Stimulated activated CD8-positive, alpha-beta memory T cell treated with anti-CD3 and anti-CD28 coated beads, Interleukin-4, amount 100 ng/mL, for 1 hour (primary cell): ENCODE measurements at regions not wholly inside any gene's neighbourhood (a gene's known extent, or its start where the extent isn't known, plus 50 kb on each side); places are given as distances from the start of the nearest gene placed in this dataset.

Experiments
- DNase-seq, 2 donors: peaks; one replicate each; pipeline ENCODE4 v3.0.0-alpha.2; 2020; ENCODE audit warnings: low read depth in 2 of 2, low spot score in 1 of 2

GRCh38 chr9:121550041-121550440, 50.4 kb upstream of the GGTA1 start:
- no peak for DNase-seq

- DNase-seq, result peak; percentile 35 to 46
Observed at GRCh38 chr9:121550569-121551512, 51.2 kb upstream of the GGTA1 start.

- no peak for DNase-seq
Observed at GRCh38 chr9:121551985-121552753, 52.5 kb upstream of the GGTA1 start.

GRCh38 chr9:121556082-121556481, 56.4 kb upstream of the GGTA1 start:
- DNase-seq, result no peak

GRCh38 chr9:121556580-121556979, 56.9 kb upstream of the GGTA1 start:
- no peak for DNase-seq

- DNase-seq, result no peak
Observed at GRCh38 chr9:121557581-121558447, 58.2 kb upstream of the GGTA1 start.

GRCh38 chr9:121558473-121558872, 58.8 kb upstream of the GGTA1 start:
- no peak for DNase-seq

- DNase-seq, result no peak
Observed at GRCh38 chr9:121559183-121559582, 59.5 kb upstream of the GGTA1 start.

GRCh38 chr9:121560921-121561320, 61.3 kb upstream of the GGTA1 start:
- no peak for DNase-seq

GRCh38 chr9:121561385-121562222, 62.0 kb upstream of the GGTA1 start:
- DNase-seq, result no peak

- no peak for DNase-seq
Observed at GRCh38 chr9:121562301-121562700, 62.7 kb upstream of the GGTA1 start.

GRCh38 chr9:121563425-121563824, 63.8 kb upstream of the GGTA1 start:
- DNase-seq, result no peak

- DNase-seq, result no peak
Observed at GRCh38 chr9:121563881-121564460, 64.3 kb upstream of the GGTA1 start.

GRCh38 chr9:121564504-121565260, 65.0 kb upstream of the GGTA1 start:
- DNase-seq, result no peak

GRCh38 chr9:121566481-121567465, 67.1 kb upstream of the GGTA1 start:
- DNase-seq, result no peak

GRCh38 chr9:121567500-121568342, 68.1 kb upstream of the GGTA1 start:
- DNase-seq, result no peak
